H1 (cell line): ENCODE measurements at regions not wholly inside any gene's neighbourhood (a gene's known extent, or its start where the extent isn't known, plus 50 kb on each side); places are given as distances from the start of the nearest gene placed in this dataset.
A peak's percentile ranks its signal among the peaks of the same experiment; 100 is the strongest.

ENCODE experiments used
- CTCF ChIA-PET: fragments of 300-600 bp; sonication (Branson Sonifier 250); formaldehyde crosslinking; loops from one replicate; lab custom pipeline; 2021; ENCODE audit not compliant: partially characterized antibody; lab: Charles Lee
- POLR2A ChIA-PET: fragments of 300-600 bp; sonication (Branson Sonifier 250); formaldehyde crosslinking; loops from one replicate; lab custom pipeline; 2021; ENCODE audit warnings: inconsistent platforms; ENCODE audit not compliant: partially characterized antibody; lab: Charles Lee
- DNase-seq, 2 experiments: peaks; one replicate each; pipeline versions ENCODE4 v3.0.0 to v3.0.0-alpha.2; 2010 to 2022; ENCODE audit warnings: low spot score in 2 of 2, low read depth in 1 of 2, mixed read lengths in 1 of 2
- FAIRE-seq: peaks from 2 replicates; lab custom pipeline; 2011; peaks lifted over from hg19 to GRCh38; lab: Jason Lieb, UNC
- H2AFZ ChIP-seq: 2 replicates; pipeline ENCODE4 v1.8.1; 2012; ENCODE audit warnings: low read length, inconsistent platforms
- H2AK5ac ChIP-seq: 2 replicates; pipeline ENCODE4 v1.6.1; 2013; ENCODE audit warnings: low read depth, low read length
- H2BK120ac ChIP-seq: replicated peaks from 2 replicates; pipeline ENCODE3; 2013; ENCODE audit warnings: low read depth, low read length, inconsistent platforms
- H2BK12ac ChIP-seq: 2 replicates; pipeline ENCODE4 v1.6.1; 2013; ENCODE audit warnings: low read depth, low read length
- H2BK15ac ChIP-seq: 2 replicates; pipeline ENCODE4 v1.6.1; 2013; ENCODE audit warnings: low read length
- H2BK20ac ChIP-seq: 2 replicates; pipeline ENCODE4 v1.6.1; 2013; ENCODE audit warnings: low read length
- H2BK5ac ChIP-seq: 2 replicates; pipeline ENCODE4 v1.6.1; 2013; ENCODE audit warnings: low read depth, low read length
- H3K14ac ChIP-seq: 2 replicates; pipeline ENCODE4 v1.6.1; 2013; ENCODE audit warnings: inconsistent platforms; ENCODE audit not compliant: insufficient read length
- H3K18ac ChIP-seq: 2 replicates; pipeline ENCODE4 v1.6.1; 2013; ENCODE audit warnings: low read length; ENCODE audit errors: extremely low read depth
- H3K23ac ChIP-seq: 2 replicates; pipeline ENCODE4 v1.6.1; 2013; ENCODE audit warnings: inconsistent platforms; ENCODE audit not compliant: insufficient read length
- H3K23me2 ChIP-seq: 2 replicates; pipeline ENCODE4 v1.6.1; 2013; ENCODE audit warnings: low read depth, low read length
- H3K27ac ChIP-seq: 2 replicates; pipeline ENCODE4 v1.6.1; 2011; ENCODE audit warnings: low read depth, low read length, inconsistent platforms
- H3K27me3 ChIP-seq, 4 experiments: replicated peaks in 1 of 4; 1 replicate in 1 of 4; 2 replicates in 3 of 4; pipeline versions ENCODE4 v1.6.1 to v1.8.1; 2011 to 2013; ENCODE audit warnings: low read length in 3 of 4, mild to moderate bottlenecking in 3 of 4, inconsistent platforms in 2 of 4, mixed read lengths in 2 of 4, moderate library complexity in 1 of 4; ENCODE audit not compliant: control insufficient read depth in 3 of 4, insufficient read depth in 3 of 4; ENCODE audit errors: extremely low read depth in 1 of 4
- H3K36me3 ChIP-seq, 4 experiments: 2 replicates each; pipeline versions ENCODE4 v1.6.1 to v1.8.1; 2011 to 2013; ENCODE audit warnings: mild to moderate bottlenecking in 4 of 4, low read length in 3 of 4, moderate library complexity in 2 of 4, control low read depth in 1 of 4, inconsistent platforms in 1 of 4; ENCODE audit not compliant: insufficient read depth in 4 of 4, control insufficient read depth in 2 of 4
- H3K4ac ChIP-seq: replicated peaks from 2 replicates; pipeline ENCODE3; 2013; ENCODE audit warnings: low read length, low read depth, mixed read lengths, inconsistent platforms; ENCODE audit not compliant: insufficient read length
- H3K4me1 ChIP-seq, 4 experiments: replicated peaks in 1 of 4; 1 replicate in 1 of 4; 2 replicates in 3 of 4; pipeline versions ENCODE4 v1.6.1 to v1.8.1; 2011 to 2013; ENCODE audit warnings: low read length in 3 of 4, inconsistent platforms in 2 of 4, mixed read lengths in 1 of 4; ENCODE audit not compliant: insufficient read depth in 4 of 4, control insufficient read depth in 3 of 4
- H3K4me2 ChIP-seq, 2 experiments: 2 replicates each; pipeline versions ENCODE4 v1.6.1 to v1.8.1; 2011 to 2013; ENCODE audit warnings: low read depth in 2 of 2, low read length in 2 of 2, control low read depth in 1 of 2, inconsistent platforms in 1 of 2, mild to moderate bottlenecking in 1 of 2; ENCODE audit not compliant: insufficient read depth in 1 of 2
- H3K4me3 ChIP-seq, 4 experiments: fragments of 200-600, 300-600 bp in 1 of 4; sonication (generic), shearing (Covaris generic), sonication (Bioruptor Twin) in 1 of 4; 2 replicates each; pipeline versions ENCODE4 v1.5.1 to v1.8.1; 2011 to 2016; ENCODE audit warnings: low read length in 4 of 4, low read depth in 3 of 4, control low read depth in 2 of 4, inconsistent platforms in 2 of 4, mild to moderate bottlenecking in 2 of 4, mixed read lengths in 1 of 4, moderate library complexity in 1 of 4; ENCODE audit not compliant: insufficient read depth in 2 of 4; ENCODE audit errors: extremely low read depth in 1 of 4
- H3K56ac ChIP-seq: replicated peaks from 2 replicates; pipeline ENCODE3; 2013; ENCODE audit warnings: low read depth, mild to moderate bottlenecking, mixed read lengths, low read length, inconsistent platforms; ENCODE audit not compliant: insufficient read length
- H3K79me1 ChIP-seq: 2 replicates; pipeline ENCODE4 v1.6.1; 2013; ENCODE audit warnings: low read depth, low read length, control low read depth
- H3K79me2 ChIP-seq, 2 experiments: 2 replicates each; pipeline versions ENCODE4 v1.6.1 to v1.8.1; 2012 to 2013; ENCODE audit warnings: low read length in 2 of 2, mild to moderate bottlenecking in 2 of 2, inconsistent platforms in 1 of 2; ENCODE audit not compliant: insufficient read depth in 2 of 2, control insufficient read depth in 1 of 2
- H3K9ac ChIP-seq, 4 experiments: replicated peaks in 1 of 4; 1 replicate in 1 of 4; 2 replicates in 3 of 4; pipeline versions ENCODE4 v1.6.1 to v1.8.1; 2011 to 2013; ENCODE audit warnings: low read depth in 3 of 4, low read length in 3 of 4, control low read depth in 2 of 4, mild to moderate bottlenecking in 2 of 4, moderate library complexity in 2 of 4, inconsistent platforms in 1 of 4; ENCODE audit errors: extremely low read depth in 1 of 4
- H3K9me3 ChIP-seq, 2 experiments: 2 replicates each; pipeline versions ENCODE4 v1.6.1 to v1.8.1; 2012 to 2013; ENCODE audit warnings: mild to moderate bottlenecking in 2 of 2, moderate library complexity in 2 of 2, control low read depth in 1 of 2, inconsistent platforms in 1 of 2, low read depth in 1 of 2, low read length in 1 of 2, mixed read lengths in 1 of 2; ENCODE audit not compliant: insufficient read depth in 2 of 2
- H4K20me1 ChIP-seq, 2 experiments: replicated peaks in 1 of 2; 2 replicates each; pipeline versions ENCODE3 to v1.8.1; 2011 to 2013; ENCODE audit warnings: inconsistent platforms in 2 of 2, low read length in 2 of 2, mild to moderate bottlenecking in 1 of 2; ENCODE audit not compliant: insufficient read depth in 2 of 2, control insufficient read depth in 1 of 2
- H4K5ac ChIP-seq: 2 replicates; pipeline ENCODE4 v1.6.1; 2013; ENCODE audit warnings: low read length, low read depth, mixed read lengths, inconsistent platforms; ENCODE audit not compliant: insufficient read length
- H4K8ac ChIP-seq: 2 replicates; pipeline ENCODE4 v1.8.0; 2013; ENCODE audit warnings: mild to moderate bottlenecking, moderate library complexity, low read length, inconsistent platforms; ENCODE audit not compliant: insufficient read depth; ENCODE audit errors: extremely low read depth
- H4K91ac ChIP-seq: replicated peaks from 2 replicates; pipeline ENCODE3; 2013; ENCODE audit warnings: low read length, mixed read lengths, inconsistent platforms; ENCODE audit not compliant: insufficient read length
- WGBS, 2 experiments: shearing (Covaris generic) in 1 of 2; methylation state at CpG; one replicate each; pipeline versions ENCODE4 v1.1.6 to v1.1.7; 2013 to 2015; ENCODE audit warnings: low lambda C conversion rate in 2 of 2, mixed read lengths in 2 of 2, inconsistent platforms in 1 of 2, low coverage in 1 of 2, missing lambda C conversion rate in 1 of 2; ENCODE audit not compliant: insufficient replicate concordance in 2 of 2, insufficient coverage in 1 of 2, insufficient read length in 1 of 2; ENCODE audit errors: extremely low coverage in 1 of 2, missing lambda C conversion rate in 1 of 2; 5-methylcytosine and 5-hydroxymethylcytosine counted together

GRCh38 chr11:115817844-115818468, 313.7 kb upstream of the CADM1 start:
- no peaks in the 10 kb centered on the region for H3K79me1 ChIP-seq

More at GRCh38 chr11:115817844-115818468, 313.7 kb upstream of the CADM1 start:
- Histone ChIP-seq H3K36me3 (no peaks in the 10 kb centered on the region), H3K79me2 (no peaks in the 10 kb centered on the region), H2BK15ac (no peak overlapping the region), H3K4me1 (peaks cover 2 to 8% (median 6%) of the 10 kb centered on the region in 4 experiments), H3K9me3 (peaks cover 3 to 8% of the 10 kb centered on the region in 2 experiments; a peak in 3 of 4 replicates), H3K14ac (no peak overlapping the region), H4K91ac (no peak overlapping the region), H4K20me1 (no peaks in the 10 kb centered on the region), H3K56ac (no peak overlapping the region), H3K4ac (no peak overlapping the region), H3K23me2 (peaks cover 2% of the 10 kb centered on the region; the same call in 1 of the 2 replicates), H3K27ac (no peak overlapping the region), H3K23ac (no peak overlapping the region), H2BK5ac (no peak overlapping the region; the same call in 1 of the 2 replicates), H3K4me3 (peak overlapping the region in 2 of 4 experiments; percentile 2 to 21; a peak in 1 of 8 replicates), H4K5ac (no peak overlapping the region), H2AK5ac (no peak overlapping the region), H3K9ac (no peak overlapping the region), H3K27me3 (no peaks in the 10 kb centered on the region), H2BK20ac (no peak overlapping the region), H4K8ac (no peak overlapping the region), H3K18ac (no peak overlapping the region), H3K4me2 (peak overlapping the region; percentile 57 to 69), H2BK12ac (no peak overlapping the region), H2BK120ac (no peak overlapping the region), H2AFZ (no peak overlapping the region)
- DNase-seq: no peak
- ChIA-PET POLR2A (interaction anchor here (1.1 kb wide), 1 partner anchor 86 kb away, joined by 3 read pairs; no protein-coding TSS in a partner anchor), CTCF (interaction anchor here (0.6 to 1.7 kb wide), 6 partner anchors 52 to 595 kb away, joined by 3 to 6 read pairs (median 4); no protein-coding TSS in a partner anchor)
- no peak for FAIRE-seq
- 37% methylated on average over 6 of the region's 6 CpGs; no CpG with 5 or more reads in 1 of the 2 experiments for WGBS, 2 experiments
